CD14-positive monocyte (primary cell): ENCODE measurements at regions not wholly inside any gene's neighbourhood (a gene's known extent, or its start where the extent isn't known, plus 50 kb on each side); places are given as distances from the start of the nearest gene placed in this dataset.

Experiments used
- DNase-seq, 3 donors: peaks; one replicate each; pipeline ENCODE4 v3.0.0-alpha.2; 2011 to 2022
- H2AFZ ChIP-seq: 2 replicates; pipeline ENCODE4 v1.6.0; 2012; ENCODE audit warnings: mild to moderate bottlenecking, low read depth, low read length, inconsistent platforms; ENCODE audit not compliant: insufficient read depth, poor library complexity, severe bottlenecking
- H3K27ac ChIP-seq, 2 donors: 1 replicate in 1 of 2; 2 replicates in 1 of 2; pipeline ENCODE4 v1.5.1; 2012 to 2013; ENCODE audit warnings: low read length in 2 of 2, control low read depth in 1 of 2, inconsistent platforms in 1 of 2, low read depth in 1 of 2, mild to moderate bottlenecking in 1 of 2
- H3K27me3 ChIP-seq, 2 donors: one replicate each; pipeline versions ENCODE4 v1.6.0 to v1.6.1; 2011 to 2013; ENCODE audit warnings: low read length in 2 of 2; ENCODE audit not compliant: control insufficient read depth in 2 of 2, insufficient read depth in 2 of 2
- H3K36me3 ChIP-seq, 2 donors: replicated peaks in 1 of 2; 1 replicate in 1 of 2; 2 replicates in 1 of 2; pipeline versions ENCODE4 v1.5.1 to v1.6.1; 2012 to 2013; ENCODE audit warnings: low read length in 2 of 2, control low read depth in 1 of 2, inconsistent platforms in 1 of 2, mild to moderate bottlenecking in 1 of 2; ENCODE audit not compliant: insufficient read depth in 2 of 2, control insufficient read depth in 1 of 2
- H3K4me1 ChIP-seq, 2 donors: 1 replicate in 1 of 2; 2 replicates in 1 of 2; pipeline versions ENCODE4 v1.5.1 to v1.6.1; 2012 to 2013; ENCODE audit warnings: low read length in 2 of 2, control low read depth in 1 of 2, inconsistent platforms in 1 of 2, mild to moderate bottlenecking in 1 of 2, moderate library complexity in 1 of 2; ENCODE audit not compliant: insufficient read depth in 2 of 2, control insufficient read depth in 1 of 2
- H3K4me2 ChIP-seq: replicated peaks from 2 replicates; pipeline ENCODE3; 2012; ENCODE audit warnings: low read length, moderate library complexity, mild to moderate bottlenecking; ENCODE audit not compliant: poor library complexity, severe bottlenecking; ENCODE audit errors: extremely low read depth
- H3K4me3 ChIP-seq, 3 experiments: fragments of 200-600 bp in 1 of 3; sonication (generic) in 1 of 3; replicated peaks in 1 of 3; 1 replicate in 2 of 3; 2 replicates in 1 of 3; pipeline ENCODE4 v1.5.1; 2011 to 2013; ENCODE audit warnings: low read length in 3 of 3, mild to moderate bottlenecking in 3 of 3, control low read depth in 2 of 3, low read depth in 2 of 3, inconsistent platforms in 1 of 3, moderate library complexity in 1 of 3
- H3K79me2 ChIP-seq: 2 replicates; pipeline ENCODE4 v1.6.0; 2012; ENCODE audit warnings: mild to moderate bottlenecking, control low read depth, inconsistent platforms, low read length, moderate library complexity; ENCODE audit not compliant: insufficient read depth
- H3K9ac ChIP-seq: 2 replicates; pipeline ENCODE4 v1.6.0; 2017; ENCODE audit warnings: low read length, mild to moderate bottlenecking; ENCODE audit not compliant: insufficient read depth, poor library complexity, severe bottlenecking
- H3K9me3 ChIP-seq, 2 donors: replicated peaks in 1 of 2; 1 replicate in 1 of 2; 2 replicates in 1 of 2; pipeline versions ENCODE4 v1.5.1 to v1.6.1; 2012 to 2013; ENCODE audit warnings: low read length in 2 of 2, control low read depth in 1 of 2; ENCODE audit not compliant: control insufficient read depth in 1 of 2, insufficient read depth in 1 of 2
- H4K20me1 ChIP-seq: 2 replicates; pipeline ENCODE4 v1.6.0; 2012; ENCODE audit warnings: mild to moderate bottlenecking, low read length, control low read depth, moderate library complexity; ENCODE audit not compliant: insufficient read depth
- H3K27ac Mint-ChIP-seq, 7 donors: one replicate each; pipeline ENCODE4 v1.8.0; 2020; ENCODE audit warnings: mild to moderate bottlenecking in 7 of 7, mixed read lengths in 7 of 7, moderate library complexity in 6 of 7, inconsistent platforms in 2 of 7
- H3K27me3 Mint-ChIP-seq, 3 donors: one replicate each; pipeline ENCODE4 v1.8.0; 2021 to 2022; ENCODE audit warnings: low read depth in 3 of 3, mild to moderate bottlenecking in 3 of 3, mixed read lengths in 3 of 3, moderate library complexity in 3 of 3, inconsistent platforms in 1 of 3
- H3K36me3 Mint-ChIP-seq, 2 donors: one replicate each; pipeline ENCODE4 v1.8.0; 2020; ENCODE audit warnings: mixed read lengths in 2 of 2, inconsistent platforms in 1 of 2, mild to moderate bottlenecking in 1 of 2
- H3K4me1 Mint-ChIP-seq: one replicate; pipeline ENCODE4 v1.8.0; 2020; ENCODE audit warnings: mild to moderate bottlenecking, mixed read lengths
- H3K4me3 Mint-ChIP-seq, 2 donors: one replicate each; pipeline ENCODE4 v1.8.0; 2020; ENCODE audit warnings: mild to moderate bottlenecking in 2 of 2, mixed read lengths in 2 of 2, moderate library complexity in 1 of 2
- H3K9me3 Mint-ChIP-seq, 7 donors: one replicate each; pipeline ENCODE4 v1.8.0; 2020 to 2022; ENCODE audit warnings: mixed read lengths in 7 of 7, mild to moderate bottlenecking in 6 of 7, moderate library complexity in 6 of 7, inconsistent platforms in 2 of 7
- CTCF ChIP-seq: fragments of 200-600 bp; IDR thresholded peaks from one replicate; pipeline ENCODE4 v1.8.0; 2022; ENCODE audit warnings: antibody characterized with exemption, mild to moderate bottlenecking
- WGBS: methylation state at CpG from one replicate; pipeline ENCODE4 v1.1.5; 2013; ENCODE audit warnings: missing lambda C conversion rate; ENCODE audit not compliant: insufficient coverage; 5-methylcytosine and 5-hydroxymethylcytosine counted together
- intact Hi-C, 2 donors: fragments of 100-400 bp; cut with micrococcal nuclease; formaldehyde crosslinking; loops; one replicate each; pipeline versions ENCODE4 v1.15.0 to v1.15.1; 2023

GRCh38 chr1:193326296-193326695, 139.9 kb upstream of the B3GALT2 start:
- H3K36me3 ChIP-seq: no peaks in the 10 kb centered on the region
- H3K4me3 ChIP-seq: no peak overlapping the region
- no peak for DNase-seq
- no peaks in the 10 kb centered on the region for H3K27me3 ChIP-seq
- no peak overlapping the region for H3K27ac ChIP-seq
- peaks cover 5 to 14% of the 10 kb centered on the region in 2 donors for H3K9me3 ChIP-seq
- no peak overlapping the region for H3K4me3 Mint-ChIP-seq
- H3K79me2 ChIP-seq: no peaks in the 10 kb centered on the region
- peaks cover 6 to 20% (median 15%) of the 10 kb centered on the region in 7 donors for H3K9me3 Mint-ChIP-seq
- H3K9ac ChIP-seq: no peak overlapping the region
- no peaks in the 10 kb centered on the region for H4K20me1 ChIP-seq
- no peak overlapping the region for H3K4me2 ChIP-seq
- WGBS: no CpG with 5 or more reads among the region's 1 CpG
- no peaks in the 10 kb centered on the region for H3K4me1 ChIP-seq
- H3K4me1 Mint-ChIP-seq: no peaks in the 10 kb centered on the region
- intact Hi-C loops: no loop called here
- no peak for TF ChIP-seq CTCF
- no peaks in the 10 kb centered on the region for H3K36me3 Mint-ChIP-seq
- no peak overlapping the region for H3K27ac Mint-ChIP-seq
- H2AFZ ChIP-seq: no peak overlapping the region
- H3K27me3 Mint-ChIP-seq: peaks cover 0 to 2% (median 0%) of the 10 kb centered on the region in 3 donors

GRCh38 chr1:193325771-193326170, 139.4 kb upstream of the B3GALT2 start:
- H3K9ac ChIP-seq: no peak overlapping the region
- H3K4me1 Mint-ChIP-seq: no peaks in the 10 kb centered on the region
- no peak overlapping the region for H3K27ac ChIP-seq
- H3K79me2 ChIP-seq: no peaks in the 10 kb centered on the region
- no peaks in the 10 kb centered on the region for H4K20me1 ChIP-seq
- no peaks in the 10 kb centered on the region for H3K27me3 ChIP-seq
- H3K4me1 ChIP-seq: no peaks in the 10 kb centered on the region
- H2AFZ ChIP-seq: no peak overlapping the region
- no peaks in the 10 kb centered on the region for H3K36me3 ChIP-seq
- H3K36me3 Mint-ChIP-seq: no peaks in the 10 kb centered on the region
- H3K27ac Mint-ChIP-seq: no peak overlapping the region
- peaks cover 4 to 19% (median 14%) of the 10 kb centered on the region in 7 donors for H3K9me3 Mint-ChIP-seq
- no peak overlapping the region for H3K4me3 ChIP-seq
- TF ChIP-seq CTCF: no peak
- intact Hi-C loops: no loop called here
- H3K4me3 Mint-ChIP-seq: no peak overlapping the region
- WGBS: 94% methylated on average over 4 of the region's 4 CpGs
- H3K4me2 ChIP-seq: no peak overlapping the region
- peaks cover 5 to 11% of the 10 kb centered on the region in 2 donors for H3K9me3 ChIP-seq
- peaks cover 0 to 2% (median 0%) of the 10 kb centered on the region in 3 donors for H3K27me3 Mint-ChIP-seq
- DNase-seq: no peak
